LNCaP clone FGC (cell line): ENCODE measurements at regions not wholly inside any gene's neighbourhood (a gene's known extent, or its start where the extent isn't known, plus 50 kb on each side); places are given as distances from the start of the nearest gene placed in this dataset.

Experiments
- DNase-seq: peaks from one replicate; pipeline ENCODE4 v3.0.0-alpha.2; 2011; ENCODE audit warnings: low read depth
- H3K4me3 ChIP-seq: 2 replicates; pipeline ENCODE4 v1.5.1; 2011; ENCODE audit warnings: mild to moderate bottlenecking, low read depth, low read length, control low read depth
- CTCF ChIP-seq: IDR thresholded peaks from 2 replicates; pipeline ENCODE4 v1.5.1; 2012; ENCODE audit warnings: mild to moderate bottlenecking; ENCODE audit not compliant: control insufficient read depth, insufficient read depth; ENCODE audit errors: extremely low read depth

GRCh38 chr15:93420050-93420452 is 331.0 kb upstream of the RGMA start:
- DNase-seq, result no peak
- no peak overlapping the region for H3K4me3 ChIP-seq
- TF ChIP-seq CTCF, result no peak

GRCh38 chr15:93418566-93418965 is 329.6 kb upstream of the RGMA start:
- DNase-seq, result no peak
- no peak overlapping the region for H3K4me3 ChIP-seq
- no peak for TF ChIP-seq CTCF

- no peak for TF ChIP-seq CTCF
- H3K4me3 ChIP-seq, result no peak overlapping the region
- no peak for DNase-seq
Observed at GRCh38 chr15:93417631-93418030, 328.6 kb upstream of the RGMA start.

GRCh38 chr15:93417156-93417555 is 328.1 kb upstream of the RGMA start:
- no peak for DNase-seq
- no peak overlapping the region for H3K4me3 ChIP-seq
- no peak for TF ChIP-seq CTCF

GRCh38 chr15:93415576-93415975 is 326.6 kb upstream of the RGMA start:
- TF ChIP-seq CTCF, result no peak
- H3K4me3 ChIP-seq, result no peak overlapping the region

GRCh38 chr15:93414576-93415231 is 325.7 kb upstream of the RGMA start:
- no peak for DNase-seq
- H3K4me3 ChIP-seq, result no peak overlapping the region
- TF ChIP-seq CTCF, result no peak

More at GRCh38 chr15:93415576-93415975, 326.6 kb upstream of the RGMA start:
- DNase-seq, result no peak

- H3K4me3 ChIP-seq, result no peak overlapping the region
- no peak for TF ChIP-seq CTCF
- DNase-seq, result no peak
Observed at GRCh38 chr15:93413745-93414144, 324.7 kb upstream of the RGMA start.
